ENCODE measurements at regions not wholly inside any gene's neighbourhood (a gene's known extent, or its start where the extent isn't known, plus 50 kb on each side); places are given as distances from the start of the nearest gene placed in this dataset.

DNA sequence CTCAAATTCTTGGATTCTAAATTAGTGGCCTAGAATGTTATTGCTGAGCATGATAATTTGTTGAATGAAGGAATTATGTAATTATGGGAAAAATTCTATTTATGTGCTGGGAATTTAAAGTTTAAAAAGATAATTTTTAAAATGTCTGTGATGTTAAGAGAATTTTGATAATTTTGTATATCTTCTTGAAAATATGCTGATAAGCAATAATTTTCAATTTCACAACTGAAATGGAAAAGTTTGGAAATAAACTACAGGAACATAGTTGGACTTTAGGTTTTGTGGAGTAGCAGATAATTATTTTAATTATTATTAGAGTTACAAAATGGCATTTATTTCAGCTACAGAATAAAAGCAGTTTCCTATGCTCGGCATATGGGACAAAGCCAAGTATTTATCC lies 268.5 kb upstream of the TPK1 start:
- TF ChIP-seq, protein P1, sequence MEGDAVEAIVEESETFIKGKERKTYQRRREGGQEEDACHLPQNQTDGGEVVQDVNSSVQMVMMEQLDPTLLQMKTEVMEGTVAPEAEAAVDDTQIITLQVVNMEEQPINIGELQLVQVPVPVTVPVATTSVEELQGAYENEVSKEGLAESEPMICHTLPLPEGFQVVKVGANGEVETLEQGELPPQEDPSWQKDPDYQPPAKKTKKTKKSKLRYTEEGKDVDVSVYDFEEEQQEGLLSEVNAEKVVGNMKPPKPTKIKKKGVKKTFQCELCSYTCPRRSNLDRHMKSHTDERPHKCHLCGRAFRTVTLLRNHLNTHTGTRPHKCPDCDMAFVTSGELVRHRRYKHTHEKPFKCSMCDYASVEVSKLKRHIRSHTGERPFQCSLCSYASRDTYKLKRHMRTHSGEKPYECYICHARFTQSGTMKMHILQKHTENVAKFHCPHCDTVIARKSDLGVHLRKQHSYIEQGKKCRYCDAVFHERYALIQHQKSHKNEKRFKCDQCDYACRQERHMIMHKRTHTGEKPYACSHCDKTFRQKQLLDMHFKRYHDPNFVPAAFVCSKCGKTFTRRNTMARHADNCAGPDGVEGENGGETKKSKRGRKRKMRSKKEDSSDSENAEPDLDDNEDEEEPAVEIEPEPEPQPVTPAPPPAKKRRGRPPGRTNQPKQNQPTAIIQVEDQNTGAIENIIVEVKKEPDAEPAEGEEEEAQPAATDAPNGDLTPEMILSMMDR (IDR thresholded peaks at IDR 0.05): no peak
- TF ChIP-seq POLR2A (IDR thresholded peaks at IDR 0.05): no peak

Data from sigmoid colon (tissue), 3 donors.